ENCODE measurements at regions not wholly inside any gene's neighbourhood (a gene's known extent, or its start where the extent isn't known, plus 50 kb on each side); places are given as distances from the start of the nearest gene placed in this dataset.

- ChIA-PET POLR2A (no interaction called here), CTCF (no interaction called here)
- no peak for DNase-seq (ENCODE audit: extremely low spot score)
- TF ChIP-seq NFRKB (IDR thresholded peaks at IDR 0.05) (no peak), BHLHE40 (IDR thresholded peaks at IDR 0.05; ENCODE audit: borderline replicate concordance) (no peak), SP1 (IDR thresholded peaks at IDR 0.05) (no peak), SUZ12 (IDR thresholded peaks at IDR 0.05) (no peak), HDGF (IDR thresholded peaks at IDR 0.05; ENCODE audit: borderline replicate concordance) (no peak), FOXK2 (IDR thresholded peaks at IDR 0.05) (no peak), ZNF384 (IDR thresholded peaks at IDR 0.05) (no peak), LEF1 (IDR thresholded peaks at IDR 0.05; ENCODE audit: borderline replicate concordance) (no peak), ELF4 (IDR thresholded peaks at IDR 0.05) (no peak), L3MBTL2 (conservative IDR thresholded peaks at IDR 0.05) (no peak)
These were observed 195.2 kb downstream of the NUAK1 start for GRCh38 chr12:105943525-105943924.

DNA sequence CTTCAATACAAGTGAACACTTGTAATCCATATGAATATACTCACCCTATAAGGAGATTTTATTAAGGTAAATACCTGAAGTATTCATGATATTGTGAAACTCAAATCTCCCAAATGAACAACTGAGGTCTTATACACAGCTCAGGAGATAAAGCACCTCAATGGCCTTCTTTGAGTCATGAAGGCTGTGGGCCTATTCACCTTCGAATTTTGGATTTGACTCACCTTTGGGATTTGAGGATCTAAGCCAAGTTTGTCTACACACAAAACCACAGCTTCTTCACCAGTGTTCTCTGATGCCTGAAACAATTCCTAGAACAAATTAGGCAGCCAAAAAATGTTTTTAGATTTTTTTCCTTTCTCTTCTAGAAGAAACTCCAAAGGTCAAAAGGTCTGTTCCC lies 194.1 kb downstream of the NUAK1 start:
- ChIA-PET POLR2A (no interaction called here), CTCF (no interaction called here)
- no peak for DNase-seq (ENCODE audit: extremely low spot score)
- no peak for TF ChIP-seq SP1 (IDR thresholded peaks at IDR 0.05)
- TF ChIP-seq HDGF (IDR thresholded peaks at IDR 0.05; ENCODE audit: borderline replicate concordance), result no peak
- TF ChIP-seq L3MBTL2 (conservative IDR thresholded peaks at IDR 0.05), result no peak
- no peak for TF ChIP-seq SUZ12 (IDR thresholded peaks at IDR 0.05)

DNA sequence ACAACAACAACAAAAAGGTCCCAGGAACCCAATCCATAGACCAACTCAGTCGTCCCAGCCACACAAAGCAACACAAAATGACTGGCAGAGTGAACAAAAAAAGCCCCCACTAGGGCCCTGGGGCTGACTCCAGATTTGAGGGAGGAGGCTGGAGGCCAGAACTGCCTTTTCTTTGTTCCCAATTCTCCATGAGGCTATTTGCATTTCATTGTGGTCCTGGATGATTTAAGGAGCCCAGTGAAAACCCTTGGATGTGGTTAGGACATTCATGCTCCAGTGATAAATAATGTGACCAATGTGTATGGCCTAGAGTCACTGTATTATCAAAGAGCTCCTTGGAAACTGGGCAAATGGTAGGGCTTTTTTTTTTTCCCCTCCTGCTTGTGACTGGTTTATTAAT lies 192.9 kb downstream of the NUAK1 start:
- no peak for TF ChIP-seq SUZ12 (IDR thresholded peaks at IDR 0.05)
- no peak for TF ChIP-seq NFRKB (IDR thresholded peaks at IDR 0.05)
- no peak for TF ChIP-seq PKNOX1 (IDR thresholded peaks at IDR 0.05)
- TF ChIP-seq ELF4 (IDR thresholded peaks at IDR 0.05), result no peak
- no peak for TF ChIP-seq L3MBTL2 (conservative IDR thresholded peaks at IDR 0.05)
- TF ChIP-seq HDGF (IDR thresholded peaks at IDR 0.05; ENCODE audit: borderline replicate concordance), result no peak
- no peak for TF ChIP-seq ZNF384 (IDR thresholded peaks at IDR 0.05)
- no peak for TF ChIP-seq SP1 (IDR thresholded peaks at IDR 0.05)
- TF ChIP-seq FOXA1 (IDR thresholded peaks at IDR 0.05), result no peak
- TF ChIP-seq LEF1 (IDR thresholded peaks at IDR 0.05; ENCODE audit: borderline replicate concordance), result no peak
- TF ChIP-seq CTBP1 (IDR thresholded peaks at IDR 0.05; ENCODE audit: borderline replicate concordance), result no peak
- no peak for TF ChIP-seq FOXK2 (IDR thresholded peaks at IDR 0.05)
- TF ChIP-seq TARDBP (IDR thresholded peaks at IDR 0.05), result no peak
- TF ChIP-seq ARNT (IDR thresholded peaks at IDR 0.05), result no peak
- no peak for TF ChIP-seq BHLHE40 (IDR thresholded peaks at IDR 0.05; ENCODE audit: borderline replicate concordance)
- CTCF ChIA-PET, result no interaction called here
- no peak for DNase-seq (ENCODE audit: extremely low spot score)
- POLR2A ChIA-PET, result no interaction called here

GRCh38 chr12:105946493-105946901 lies 192.3 kb downstream of the NUAK1 start:
- POLR2A ChIA-PET, result no interaction called here
- CTCF ChIA-PET, result no interaction called here
- TF ChIP-seq FOXA1 (IDR thresholded peaks at IDR 0.05) (no peak), ELF4 (IDR thresholded peaks at IDR 0.05) (no peak), SUZ12 (IDR thresholded peaks at IDR 0.05) (no peak), CTBP1 (IDR thresholded peaks at IDR 0.05; ENCODE audit: borderline replicate concordance) (no peak), NFRKB (IDR thresholded peaks at IDR 0.05) (no peak), BHLHE40 (IDR thresholded peaks at IDR 0.05; ENCODE audit: borderline replicate concordance) (no peak), FOXM1 (IDR thresholded peaks at IDR 0.05; ENCODE audit: borderline replicate concordance) (no peak), SP1 (IDR thresholded peaks at IDR 0.05) (no peak), TARDBP (IDR thresholded peaks at IDR 0.05) (no peak), HDGF (IDR thresholded peaks at IDR 0.05; ENCODE audit: borderline replicate concordance) (no peak), LEF1 (IDR thresholded peaks at IDR 0.05; ENCODE audit: borderline replicate concordance) (no peak), L3MBTL2 (conservative IDR thresholded peaks at IDR 0.05) (no peak), ZNF384 (IDR thresholded peaks at IDR 0.05) (no peak), ARNT (IDR thresholded peaks at IDR 0.05) (no peak), PKNOX1 (IDR thresholded peaks at IDR 0.05) (no peak), FOXK2 (IDR thresholded peaks at IDR 0.05) (no peak)
- no peak for DNase-seq (ENCODE audit: extremely low spot score)

DNA sequence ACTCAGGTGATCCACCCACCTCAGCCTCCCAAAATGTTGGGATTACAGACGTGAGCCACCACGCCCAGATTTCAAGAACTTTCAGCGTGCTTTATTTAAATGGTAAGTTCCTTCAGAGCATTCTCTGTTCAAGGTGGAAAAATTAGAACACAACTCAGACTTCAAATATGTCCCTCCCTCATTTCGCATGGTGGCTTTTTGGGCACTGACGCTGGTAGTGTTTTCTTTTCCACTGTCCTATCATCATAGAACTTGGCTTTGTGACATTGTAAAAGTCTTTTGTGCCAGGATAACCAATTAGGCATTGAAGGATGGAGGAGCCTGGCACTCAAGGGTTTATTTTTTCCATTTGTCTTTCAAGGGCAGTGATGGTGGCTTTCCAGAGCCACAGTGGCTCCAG lies 190.8 kb downstream of the NUAK1 start:
- ChIA-PET POLR2A (no interaction called here), CTCF (no interaction called here)
- DNase-seq (ENCODE audit: extremely low spot score), result no peak
- no peak for TF ChIP-seq FOXM1 (IDR thresholded peaks at IDR 0.05; ENCODE audit: borderline replicate concordance)
- TF ChIP-seq ZNF384 (IDR thresholded peaks at IDR 0.05), result no peak
- no peak for TF ChIP-seq NFRKB (IDR thresholded peaks at IDR 0.05)

DNA sequence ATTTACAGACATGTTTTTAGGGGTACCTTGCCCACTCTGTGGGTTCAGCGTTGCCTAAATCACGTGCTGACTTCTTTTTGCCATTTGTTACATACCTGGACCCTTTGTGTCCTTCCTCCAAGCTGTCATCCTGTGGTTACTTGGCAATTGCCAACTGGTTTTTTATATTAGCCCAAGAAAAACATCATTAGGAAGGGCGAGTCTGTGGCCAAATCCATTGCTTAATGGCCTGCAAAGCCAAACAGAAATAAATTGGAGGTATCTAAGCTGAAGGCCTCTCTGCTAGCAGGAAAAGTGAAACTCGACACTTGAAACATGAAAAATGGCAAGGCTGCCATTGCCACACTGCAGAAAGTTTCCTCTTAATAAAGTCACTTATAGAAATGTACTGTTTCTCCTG lies 190.4 kb downstream of the NUAK1 start:
- no peak for TF ChIP-seq TARDBP (IDR thresholded peaks at IDR 0.05)
- no peak for TF ChIP-seq FOXK2 (IDR thresholded peaks at IDR 0.05)
- TF ChIP-seq ZNF384 (IDR thresholded peaks at IDR 0.05), result no peak
- no peak for TF ChIP-seq LEF1 (IDR thresholded peaks at IDR 0.05; ENCODE audit: borderline replicate concordance)
- TF ChIP-seq NFRKB (IDR thresholded peaks at IDR 0.05), result no peak
- TF ChIP-seq PKNOX1 (IDR thresholded peaks at IDR 0.05), result no peak
- TF ChIP-seq ARNT (IDR thresholded peaks at IDR 0.05), result no peak
- no peak for TF ChIP-seq SUZ12 (IDR thresholded peaks at IDR 0.05)
- no peak for TF ChIP-seq SP1 (IDR thresholded peaks at IDR 0.05)
- no peak for TF ChIP-seq FOXA1 (IDR thresholded peaks at IDR 0.05)
- ChIA-PET POLR2A (no interaction called here), CTCF (interaction anchor here (0.7 kb wide), 1 partner anchor 159 kb away, joined by 3 read pairs; no protein-coding TSS in a partner anchor)
- no peak for DNase-seq (ENCODE audit: extremely low spot score)

- DNase-seq (ENCODE audit: extremely low spot score), result no peak
- TF ChIP-seq ARNT (IDR thresholded peaks at IDR 0.05) (no peak), ZNF384 (IDR thresholded peaks at IDR 0.05) (no peak), SUZ12 (IDR thresholded peaks at IDR 0.05) (no peak), L3MBTL2 (conservative IDR thresholded peaks at IDR 0.05) (no peak), FOXK2 (IDR thresholded peaks at IDR 0.05) (no peak), BHLHE40 (IDR thresholded peaks at IDR 0.05; ENCODE audit: borderline replicate concordance) (no peak), CTBP1 (IDR thresholded peaks at IDR 0.05; ENCODE audit: borderline replicate concordance) (no peak), FOXM1 (IDR thresholded peaks at IDR 0.05; ENCODE audit: borderline replicate concordance) (no peak), NFRKB (IDR thresholded peaks at IDR 0.05) (no peak), ELF4 (IDR thresholded peaks at IDR 0.05) (no peak), PKNOX1 (IDR thresholded peaks at IDR 0.05) (no peak), SP1 (IDR thresholded peaks at IDR 0.05) (no peak), LEF1 (IDR thresholded peaks at IDR 0.05; ENCODE audit: borderline replicate concordance) (no peak), TARDBP (IDR thresholded peaks at IDR 0.05) (no peak), HDGF (IDR thresholded peaks at IDR 0.05; ENCODE audit: borderline replicate concordance) (no peak), FOXA1 (IDR thresholded peaks at IDR 0.05) (no peak)
- CTCF ChIA-PET, result no interaction called here
- POLR2A ChIA-PET, result no interaction called here
These were observed 189.4 kb downstream of the NUAK1 start for GRCh38 chr12:105949391-105949790.
